ENCODE measurements at regions not wholly inside any gene's neighbourhood (a gene's known extent, or its start where the extent isn't known, plus 50 kb on each side); places are given as distances from the start of the nearest gene placed in this dataset.

- Histone ChIP-seq H3K79me2 (ENCODE audit: control insufficient read depth, insufficient read depth, low read length) (no peaks in the 10 kb centered on the region), H3K27me3 (ENCODE audit: control insufficient read depth in 2 of 2, insufficient read depth in 2 of 2, low read length in 2 of 2) (no peaks in the 10 kb centered on the region), H3K27ac (ENCODE audit: extremely low read depth, low read depth, low read length) (no peak overlapping the region), H3K9me1 (ENCODE audit: control insufficient read depth, insufficient read depth, low read length) (no peaks in the 10 kb centered on the region), H4K20me1 (replicated peaks; ENCODE audit: control insufficient read depth, insufficient read depth, low read length) (no peaks in the 10 kb centered on the region), H3K4me2 (ENCODE audit: insufficient read depth, low read length) (no peak overlapping the region), H3K4me3 (no peak overlapping the region), H2AFZ (ENCODE audit: low read depth, low read length) (no peak overlapping the region), H3K9ac (ENCODE audit: insufficient read depth in 1 of 2, low read depth in 2 of 2, low read length in 2 of 2) (no peak overlapping the region), H3K36me3 (ENCODE audit: control insufficient read depth, insufficient read depth, low read length) (no peaks in the 10 kb centered on the region), H3K4me1 (replicated peaks in 1 of 2; ENCODE audit: control insufficient read depth in 2 of 2, insufficient read depth in 2 of 2, low read length in 2 of 2) (no peaks in the 10 kb centered on the region), H3K9me3 (replicated peaks; ENCODE audit: control insufficient read depth, insufficient read depth, low read depth, low read length) (no peaks in the 10 kb centered on the region)
- TF ChIP-seq MIER1 (IDR thresholded peaks at IDR 0.05; ENCODE audit: low read depth): no peak
- no peak for TF ChIP-seq PRDM10 (IDR thresholded peaks at IDR 0.05; ENCODE audit: partially characterized antibody)
- no peak for TF ChIP-seq ILF3 (IDR thresholded peaks at IDR 0.05; ENCODE audit: borderline replicate concordance)
- no peak for TF ChIP-seq PBX2 (CRISPR knock-in tag; IDR thresholded peaks at IDR 0.05; ENCODE audit: low read depth)
- no peak for TF ChIP-seq PBX2 (tag; conservative IDR thresholded peaks at IDR 0.05; ENCODE audit: low read depth)
- no peak for FAIRE-seq
- no peak for DNase-seq (ENCODE audit: extremely low read depth in 1 of 4, low spot score in 3 of 4)
- intact Hi-C loops (cut with micrococcal nuclease) (no loop called here), in situ Hi-C loops (cut with MboI) (no loop called here)
- BruUV-seq (replicated peaks): no TSS peak
- CTCF ChIA-PET (ENCODE audit: low intra/inter-chr PET ratio): no interaction called here
- 0% methylated on average over 4 of the region's 4 CpGs for WGBS (ENCODE audit: insufficient coverage, low coverage, missing lambda C conversion rate)
- no peak for ATAC-seq
- POLR2A ChIA-PET: no interaction called here
These were observed 557.1 kb upstream of the MEX3C start for GRCh38 chr18:51754566-51754965.

Data from K562 (cell line).